Fibroblast of pulmonary artery (primary cell): ENCODE measurements at regions not wholly inside any gene's neighbourhood (a gene's known extent, or its start where the extent isn't known, plus 50 kb on each side); places are given as distances from the start of the nearest gene placed in this dataset.

ENCODE experiments used
- DNase-seq: peaks from one replicate; pipeline ENCODE4 v3.0.0-alpha.2; 2010; ENCODE audit warnings: low read depth
- H3K4me3 ChIP-seq: replicated peaks from 2 replicates; pipeline ENCODE4 v1.5.1; 2011; ENCODE audit warnings: low read depth, mild to moderate bottlenecking, control low read depth, low read length, moderate library complexity
- TF ChIP-seq, protein P1 (sequence below): IDR thresholded peaks from 2 replicates; pipeline ENCODE4 v1.5.1; 2011; ENCODE audit warnings: mild to moderate bottlenecking, control low read depth, low read length, inconsistent platforms; ENCODE audit errors: missing control alignments

DNA sequence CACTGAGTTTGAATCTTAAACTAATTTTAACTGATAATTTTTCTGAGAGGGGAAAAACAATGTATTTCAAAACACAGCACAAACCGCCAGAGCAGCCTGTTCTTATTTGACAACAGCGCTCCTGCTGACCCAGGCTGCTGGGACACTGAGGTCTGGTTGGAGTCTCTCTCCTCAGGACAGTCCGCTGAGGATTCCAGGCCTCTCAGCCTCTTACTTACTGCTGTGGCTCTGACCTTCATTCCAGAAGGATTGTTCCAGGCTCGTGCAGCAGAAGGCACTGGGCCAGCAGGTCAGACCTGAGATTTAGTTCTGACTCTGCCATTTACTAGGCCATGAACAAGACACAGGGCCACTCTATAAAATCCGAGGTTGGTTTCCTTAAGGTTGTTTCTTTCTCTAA lies 393.6 kb downstream of the TDRD3 start:
- TF ChIP-seq, protein P1, sequence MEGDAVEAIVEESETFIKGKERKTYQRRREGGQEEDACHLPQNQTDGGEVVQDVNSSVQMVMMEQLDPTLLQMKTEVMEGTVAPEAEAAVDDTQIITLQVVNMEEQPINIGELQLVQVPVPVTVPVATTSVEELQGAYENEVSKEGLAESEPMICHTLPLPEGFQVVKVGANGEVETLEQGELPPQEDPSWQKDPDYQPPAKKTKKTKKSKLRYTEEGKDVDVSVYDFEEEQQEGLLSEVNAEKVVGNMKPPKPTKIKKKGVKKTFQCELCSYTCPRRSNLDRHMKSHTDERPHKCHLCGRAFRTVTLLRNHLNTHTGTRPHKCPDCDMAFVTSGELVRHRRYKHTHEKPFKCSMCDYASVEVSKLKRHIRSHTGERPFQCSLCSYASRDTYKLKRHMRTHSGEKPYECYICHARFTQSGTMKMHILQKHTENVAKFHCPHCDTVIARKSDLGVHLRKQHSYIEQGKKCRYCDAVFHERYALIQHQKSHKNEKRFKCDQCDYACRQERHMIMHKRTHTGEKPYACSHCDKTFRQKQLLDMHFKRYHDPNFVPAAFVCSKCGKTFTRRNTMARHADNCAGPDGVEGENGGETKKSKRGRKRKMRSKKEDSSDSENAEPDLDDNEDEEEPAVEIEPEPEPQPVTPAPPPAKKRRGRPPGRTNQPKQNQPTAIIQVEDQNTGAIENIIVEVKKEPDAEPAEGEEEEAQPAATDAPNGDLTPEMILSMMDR = no peak
- H3K4me3 ChIP-seq = no peak overlapping the region
- DNase-seq = no peak

DNA sequence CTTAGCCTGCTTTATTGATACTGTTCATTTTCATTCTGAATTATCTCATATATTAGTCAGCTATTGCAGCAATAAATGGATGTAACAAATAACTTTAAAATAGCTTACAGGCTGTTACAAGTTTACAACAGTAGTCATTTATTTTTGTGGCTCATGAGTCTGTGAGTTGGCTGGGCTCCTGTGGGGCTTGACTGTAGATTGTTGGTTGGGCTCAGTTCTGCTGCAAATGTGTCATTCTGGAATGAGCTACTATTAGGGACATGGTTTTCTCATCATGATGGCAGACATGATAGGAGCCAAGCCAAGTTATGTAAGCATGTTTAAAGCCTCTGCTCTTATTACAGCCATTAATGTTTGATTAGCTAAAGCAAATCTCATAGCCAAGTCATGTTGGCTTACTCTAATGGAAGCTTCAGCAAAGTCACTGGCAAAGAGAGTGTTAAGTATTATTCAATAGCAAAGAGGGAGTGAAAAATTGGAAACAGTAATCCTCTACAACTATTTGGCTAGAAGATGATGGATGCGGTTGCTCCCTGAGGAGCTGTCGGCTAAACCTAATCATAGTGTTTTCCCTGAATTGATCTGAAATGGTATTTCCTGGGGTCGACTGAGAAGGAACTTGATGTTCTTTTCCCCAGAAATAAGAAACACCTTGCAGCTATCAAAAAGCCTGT lies 391.3 kb downstream of the TDRD3 start:
- TF ChIP-seq, protein P1 = no peak
- no peak overlapping the region for H3K4me3 ChIP-seq
- peak; percentile 23 for DNase-seq

DNA sequence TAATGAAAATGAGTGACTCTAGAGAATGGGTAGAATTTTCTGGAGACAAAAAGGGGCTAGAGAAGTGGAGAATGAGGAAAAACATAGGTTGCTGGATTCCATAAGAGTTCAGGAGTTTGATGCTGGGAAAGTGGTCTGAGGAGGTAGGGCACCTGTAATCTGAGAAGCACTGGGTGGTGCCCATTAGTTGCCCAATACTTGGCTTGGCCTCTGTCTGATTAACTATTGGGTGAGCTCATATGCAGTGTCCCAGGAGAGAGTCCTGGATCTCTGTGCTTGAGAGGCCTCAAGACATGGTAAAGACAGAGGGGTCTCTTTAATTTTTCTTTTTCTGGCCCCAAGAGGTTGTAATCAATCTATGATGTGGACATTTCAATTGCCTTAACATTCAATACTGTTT lies 390.1 kb downstream of the TDRD3 start:
- TF ChIP-seq, protein P1 = no peak
- DNase-seq = no peak
- H3K4me3 ChIP-seq = no peak overlapping the region

DNA sequence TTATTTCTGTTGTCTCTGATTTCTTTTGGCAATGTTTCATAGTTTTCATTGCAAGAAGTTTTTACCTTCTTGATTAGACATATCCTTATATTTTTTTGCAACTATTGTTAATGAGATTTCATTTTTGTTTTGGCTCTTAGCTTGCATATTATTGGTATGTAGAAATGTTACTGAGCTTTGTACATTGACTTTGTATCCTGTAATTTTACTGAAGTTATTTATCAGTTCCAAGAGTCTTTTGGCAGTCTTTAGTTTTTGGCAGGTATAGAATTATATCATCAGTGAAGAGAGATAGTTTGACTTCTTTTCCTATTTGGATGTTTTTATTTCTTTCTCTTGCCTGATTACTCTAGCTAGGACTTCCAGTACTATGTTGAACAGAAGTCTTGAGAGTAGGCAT lies 375.7 kb downstream of the TDRD3 start:
- no peak for DNase-seq
- TF ChIP-seq, protein P1 = no peak
- no peak overlapping the region for H3K4me3 ChIP-seq

DNA sequence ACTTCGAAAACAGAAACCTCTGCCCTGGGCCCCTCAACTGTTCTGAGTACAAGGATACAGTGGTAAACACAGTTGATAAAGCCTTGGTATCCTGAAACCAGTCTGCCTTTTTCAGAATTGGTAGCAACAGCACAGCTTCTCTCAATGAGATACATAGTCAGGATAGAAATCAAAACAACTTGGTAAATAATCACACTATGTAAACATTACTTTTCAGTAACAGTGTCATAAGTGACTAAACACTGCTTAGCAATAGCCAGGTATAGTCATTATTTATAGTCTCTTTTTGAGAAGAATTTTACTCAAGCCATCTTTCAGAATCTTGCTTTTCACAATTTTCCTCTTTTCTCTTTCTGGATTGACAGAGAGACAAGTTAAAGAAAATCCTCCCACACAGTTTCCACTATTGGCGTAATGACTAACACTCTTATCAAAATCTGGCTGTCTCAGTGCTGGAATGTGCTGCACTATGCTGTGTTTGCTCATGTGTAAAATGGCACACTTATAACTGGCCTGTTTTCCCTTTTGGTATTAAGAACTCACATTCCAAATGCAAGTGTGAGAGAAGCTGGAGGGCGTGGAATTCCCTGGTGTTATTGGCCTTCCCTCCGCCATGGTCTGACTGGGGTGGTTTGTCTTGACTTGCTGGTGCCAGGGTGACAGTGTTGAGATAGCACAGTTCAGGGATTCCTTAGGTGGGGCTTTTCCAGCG lies 368.8 kb downstream of the TDRD3 start:
- TF ChIP-seq, protein P1 = no peak
- peak; percentile 60 for DNase-seq
- no peak overlapping the region for H3K4me3 ChIP-seq

DNA sequence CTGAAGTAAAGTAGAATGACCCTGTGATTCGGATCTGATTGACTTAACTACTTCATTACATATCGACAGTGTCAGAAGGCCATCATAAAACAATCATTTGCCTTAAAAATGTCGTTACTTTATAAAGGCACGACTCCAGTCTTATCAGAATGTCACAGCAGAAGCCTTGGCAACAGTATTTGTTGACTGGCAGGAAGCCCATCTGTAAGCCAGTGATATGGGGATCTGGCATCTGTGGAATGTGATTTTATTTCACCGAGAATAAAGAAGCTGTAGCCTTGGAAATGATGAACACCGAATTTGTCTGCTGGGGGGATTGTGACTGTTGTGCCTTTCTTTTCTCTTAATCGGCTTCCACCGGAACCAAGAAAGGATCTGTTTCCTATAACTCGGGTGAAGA lies 362.5 kb downstream of the TDRD3 start:
- peak; percentile 27 for DNase-seq
- H3K4me3 ChIP-seq = no peak overlapping the region
- TF ChIP-seq, protein P1 = no peak
